ENCODE measurements at regions not wholly inside any gene's neighbourhood (a gene's known extent, or its start where the extent isn't known, plus 50 kb on each side); places are given as distances from the start of the nearest gene placed in this dataset.

- no peak overlapping the region for H3K4me3 ChIP-seq (ENCODE audit: low read depth in 1 of 2, low read length in 1 of 2)
- TF ChIP-seq CTCF (IDR thresholded peaks at IDR 0.05): no peak
- H3K36me3 ChIP-seq: no peaks in the 10 kb centered on the region
- no peak overlapping the region for H3K27ac ChIP-seq
- no peaks in the 10 kb centered on the region for H3K4me1 ChIP-seq (ENCODE audit: control insufficient read depth in 1 of 2, insufficient read depth in 1 of 2, low read depth in 1 of 2, low read length in 1 of 2)
- no peaks in the 10 kb centered on the region for H3K27me3 ChIP-seq
- no peaks in the 10 kb centered on the region for H3K9me3 ChIP-seq
Observed at GRCh38 chr5:89857790-89858189, 551.8 kb downstream of the CETN3 start.

GRCh38 chr5:89855417-89855816, 554.1 kb downstream of the CETN3 start:
- H3K36me3 ChIP-seq: no peaks in the 10 kb centered on the region

GRCh38 chr5:89851911-89852310, 557.6 kb downstream of the CETN3 start:
- H3K9me3 ChIP-seq: no peaks in the 10 kb centered on the region
- no peaks in the 10 kb centered on the region for H3K4me1 ChIP-seq (ENCODE audit: control insufficient read depth in 1 of 2, insufficient read depth in 1 of 2, low read depth in 1 of 2, low read length in 1 of 2)
- TF ChIP-seq CTCF (IDR thresholded peaks at IDR 0.05): no peak
- H3K36me3 ChIP-seq: no peaks in the 10 kb centered on the region
- H3K27me3 ChIP-seq: no peaks in the 10 kb centered on the region
- H3K27ac ChIP-seq: no peak overlapping the region
- H3K4me3 ChIP-seq (ENCODE audit: low read depth in 1 of 2, low read length in 1 of 2): no peak overlapping the region

More at GRCh38 chr5:89855417-89855816, 554.1 kb downstream of the CETN3 start:
- Histone ChIP-seq H3K9me3 (no peaks in the 10 kb centered on the region), H3K27ac (no peak overlapping the region), H3K4me3 (ENCODE audit: low read depth in 1 of 2, low read length in 1 of 2) (no peak overlapping the region), H3K4me1 (ENCODE audit: control insufficient read depth in 1 of 2, insufficient read depth in 1 of 2, low read depth in 1 of 2, low read length in 1 of 2) (no peaks in the 10 kb centered on the region), H3K27me3 (no peaks in the 10 kb centered on the region)
- TF ChIP-seq CTCF (IDR thresholded peaks at IDR 0.05): no peak

- Histone ChIP-seq H3K27me3 (no peaks in the 10 kb centered on the region), H3K4me3 (ENCODE audit: low read depth in 1 of 2, low read length in 1 of 2) (no peak overlapping the region), H3K9me3 (no peaks in the 10 kb centered on the region), H3K36me3 (no peaks in the 10 kb centered on the region), H3K4me1 (ENCODE audit: control insufficient read depth in 1 of 2, insufficient read depth in 1 of 2, low read depth in 1 of 2, low read length in 1 of 2) (no peaks in the 10 kb centered on the region), H3K27ac (no peak overlapping the region)
- TF ChIP-seq CTCF (IDR thresholded peaks at IDR 0.05): no peak
Observed at GRCh38 chr5:89850513-89850865, 559.1 kb downstream of the CETN3 start.

- Histone ChIP-seq H3K27me3 (no peaks in the 10 kb centered on the region), H3K9me3 (no peaks in the 10 kb centered on the region), H3K36me3 (no peaks in the 10 kb centered on the region), H3K27ac (no peak overlapping the region), H3K4me1 (ENCODE audit: control insufficient read depth in 1 of 2, insufficient read depth in 1 of 2, low read depth in 1 of 2, low read length in 1 of 2) (no peaks in the 10 kb centered on the region), H3K4me3 (ENCODE audit: low read depth in 1 of 2, low read length in 1 of 2) (no peak overlapping the region)
- TF ChIP-seq CTCF (IDR thresholded peaks at IDR 0.05): no peak
Observed at GRCh38 chr5:89849830-89850512, 559.6 kb downstream of the CETN3 start.

Data from neutrophil (primary cell).